B cell (primary cell): ENCODE measurements at regions not wholly inside any gene's neighbourhood (a gene's known extent, or its start where the extent isn't known, plus 50 kb on each side); places are given as distances from the start of the nearest gene placed in this dataset.

ENCODE experiments used
- ATAC-seq: fragments of 200-7000 bp; cut with Tn5 transposase; one replicate; pipeline ENCODE4 v1.10.0; 2021; ENCODE audit warnings: low read depth, mild to moderate bottlenecking, moderate number of reproducible peaks, moderate library complexity
- CTCF ChIA-PET: fragments of 350-600 bp; sonication (Branson Sonifier 250); formaldehyde crosslinking; loops from one replicate; lab custom pipeline; 2021; ENCODE audit warnings: antibody characterized with exemption, inconsistent platforms; lab: Charles Lee
- POLR2A ChIA-PET: fragments of 350-600 bp; sonication (Branson Sonifier 250); formaldehyde crosslinking; loops from one replicate; lab custom pipeline; 2021; ENCODE audit warnings: antibody characterized with exemption; lab: Charles Lee
- DNase-seq: peaks from one replicate; pipeline ENCODE4 v3.0.0; 2013
- H2AFZ ChIP-seq: 2 replicates; pipeline ENCODE4 v1.6.1; 2012; ENCODE audit warnings: mild to moderate bottlenecking, low read depth, low read length; ENCODE audit not compliant: insufficient read depth, poor library complexity, severe bottlenecking
- H3K27ac ChIP-seq, 2 donors: 1 replicate in 1 of 2; 2 replicates in 1 of 2; pipeline ENCODE4 v1.5.1; 2012 to 2013; ENCODE audit warnings: low read length in 2 of 2, mild to moderate bottlenecking in 2 of 2, moderate library complexity in 1 of 2
- H3K27me3 ChIP-seq, 4 experiments: fragments of 200-600 bp in 1 of 4; sonication (generic) in 1 of 4; replicated peaks in 1 of 4; 1 replicate in 2 of 4; 2 replicates in 2 of 4; pipeline versions ENCODE4 v1.6.1 to v1.7.0; 2013 to 2016; ENCODE audit warnings: low read length in 3 of 4, mild to moderate bottlenecking in 2 of 4, mixed read lengths in 1 of 4, moderate library complexity in 1 of 4; ENCODE audit not compliant: insufficient read depth in 4 of 4, control insufficient read depth in 3 of 4; ENCODE audit errors: control extremely low read depth in 1 of 4
- H3K36me3 ChIP-seq, 2 experiments: replicated peaks in 1 of 2; 1 replicate in 1 of 2; 2 replicates in 1 of 2; pipeline versions ENCODE4 v1.6.1 to v1.7.1; 2013; ENCODE audit warnings: low read length in 1 of 2; ENCODE audit not compliant: insufficient read depth in 2 of 2, control insufficient read depth in 1 of 2; ENCODE audit errors: control extremely low read depth in 1 of 2, extremely low read depth in 1 of 2
- H3K4me1 ChIP-seq, 2 donors: fragments of 200-600 bp in 1 of 2; sonication (generic) in 1 of 2; 1 replicate in 1 of 2; 2 replicates in 1 of 2; pipeline versions ENCODE4 v1.5.1 to v1.6.1; 2013 to 2017; ENCODE audit warnings: low read length in 2 of 2; ENCODE audit not compliant: control insufficient read depth in 2 of 2, insufficient read depth in 2 of 2
- H3K4me2 ChIP-seq: replicated peaks from 2 replicates; pipeline ENCODE3; 2012; ENCODE audit warnings: mild to moderate bottlenecking, low read depth, low read length; ENCODE audit not compliant: poor library complexity, severe bottlenecking
- H3K4me3 ChIP-seq, 5 experiments: fragments of 200-600 bp in 1 of 5; sonication (generic) in 1 of 5; 1 replicate in 3 of 5; 2 replicates in 2 of 5; pipeline versions ENCODE4 v1.5.1 to v1.7.0; 2011 to 2016; ENCODE audit warnings: low read length in 4 of 5, mild to moderate bottlenecking in 4 of 5, low read depth in 2 of 5, control low read depth in 1 of 5, moderate library complexity in 1 of 5; ENCODE audit not compliant: insufficient read depth in 1 of 5; ENCODE audit errors: control extremely low read depth in 1 of 5, extremely low read depth in 1 of 5
- H3K79me2 ChIP-seq: fragments of 200-600 bp; sonication (generic); one replicate; pipeline ENCODE4 v1.6.0; 2016; ENCODE audit warnings: low read length; ENCODE audit not compliant: control insufficient read depth, insufficient read depth
- H3K9ac ChIP-seq: fragments of 200-600 bp; sonication (generic); 2 replicates; pipeline ENCODE4 v1.6.1; 2017; ENCODE audit warnings: mild to moderate bottlenecking, low read length, moderate library complexity
- H3K9me3 ChIP-seq, 3 donors: one replicate each; pipeline versions ENCODE4 v1.6.1 to v1.7.1; 2013; ENCODE audit warnings: low read length in 2 of 3; ENCODE audit not compliant: control insufficient read depth in 2 of 3, insufficient read depth in 1 of 3; ENCODE audit errors: control extremely low read depth in 1 of 3
- H4K20me1 ChIP-seq: 2 replicates; pipeline ENCODE4 v1.6.0; 2012; ENCODE audit warnings: mild to moderate bottlenecking, low read length; ENCODE audit not compliant: insufficient read depth, control insufficient read depth, poor library complexity, severe bottlenecking
- H3K27ac Mint-ChIP-seq: one replicate; pipeline ENCODE4 v1.8.0; 2021; ENCODE audit warnings: mixed read lengths
- H3K27me3 Mint-ChIP-seq: one replicate; pipeline ENCODE4 v1.8.0; 2021; ENCODE audit warnings: mixed read lengths
- H3K4me1 Mint-ChIP-seq: one replicate; pipeline ENCODE4 v1.8.0; 2021; ENCODE audit warnings: mixed read lengths
- H3K4me3 Mint-ChIP-seq: one replicate; pipeline ENCODE4 v1.8.0; 2021; ENCODE audit warnings: mixed read lengths
- H3K9me3 Mint-ChIP-seq: one replicate; pipeline ENCODE4 v1.8.0; 2022; ENCODE audit warnings: mixed read lengths; ENCODE audit not compliant: insufficient read depth
- EZH2 ChIP-seq: IDR thresholded peaks from 2 replicates; pipeline ENCODE4 v1.6.1; 2012; ENCODE audit warnings: borderline replicate concordance, low read depth, mild to moderate bottlenecking, moderate library complexity, low read length; ENCODE audit not compliant: insufficient read depth, poor library complexity, severe bottlenecking
- WGBS: methylation state at CpG from one replicate; pipeline ENCODE4 v1.1.5; 2013; ENCODE audit warnings: missing lambda C conversion rate; ENCODE audit not compliant: insufficient coverage; 5-methylcytosine and 5-hydroxymethylcytosine counted together
- intact Hi-C: fragments of 100-400 bp; cut with micrococcal nuclease; formaldehyde crosslinking; loops from one replicate; pipeline ENCODE4 v1.10.0; 2022
- TF ChIP-seq, protein P1 (sequence below): fragments of 200-600 bp; IDR thresholded peaks from one replicate; pipeline ENCODE4 v1.8.0; 2022; ENCODE audit warnings: antibody characterized with exemption, mild to moderate bottlenecking

DNA sequence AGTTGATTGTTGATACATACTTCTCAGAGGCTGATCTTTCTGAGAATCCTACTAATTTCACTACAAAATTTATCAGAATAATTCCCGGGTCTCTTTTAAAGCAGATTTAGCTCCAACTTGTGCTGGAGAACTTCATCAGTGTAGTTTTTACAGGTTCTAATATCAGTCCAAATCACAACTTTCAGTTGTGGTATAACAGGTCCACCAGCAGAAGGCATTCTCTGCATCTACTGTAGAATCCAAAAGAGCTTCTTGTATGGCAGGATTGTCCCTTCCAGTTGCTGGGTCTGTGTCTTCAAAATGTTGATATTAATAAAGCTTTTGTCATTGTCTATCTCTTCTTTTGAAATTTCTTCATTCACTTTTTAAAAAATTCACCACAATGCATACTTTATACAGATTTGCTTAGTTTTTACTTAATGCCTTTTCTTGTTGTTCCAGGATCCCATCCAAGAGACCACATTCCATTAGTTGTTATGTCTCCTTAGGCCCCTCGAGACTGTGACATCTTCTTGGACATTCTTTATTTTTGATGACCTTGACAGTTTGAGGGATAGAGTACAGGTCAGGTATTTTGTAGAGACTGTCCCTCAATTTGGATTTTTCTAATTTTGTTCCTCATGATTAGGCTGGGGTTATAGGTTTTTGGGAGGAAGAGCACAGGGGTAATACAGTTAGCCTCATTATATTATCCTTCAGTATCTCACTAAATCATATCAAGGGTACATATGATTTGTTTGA lies 490.5 kb upstream of the MEX3C start:
- no peak for ATAC-seq
- DNase-seq, result no peak
- TF ChIP-seq EZH2, result no peak
- TF ChIP-seq, protein P1, sequence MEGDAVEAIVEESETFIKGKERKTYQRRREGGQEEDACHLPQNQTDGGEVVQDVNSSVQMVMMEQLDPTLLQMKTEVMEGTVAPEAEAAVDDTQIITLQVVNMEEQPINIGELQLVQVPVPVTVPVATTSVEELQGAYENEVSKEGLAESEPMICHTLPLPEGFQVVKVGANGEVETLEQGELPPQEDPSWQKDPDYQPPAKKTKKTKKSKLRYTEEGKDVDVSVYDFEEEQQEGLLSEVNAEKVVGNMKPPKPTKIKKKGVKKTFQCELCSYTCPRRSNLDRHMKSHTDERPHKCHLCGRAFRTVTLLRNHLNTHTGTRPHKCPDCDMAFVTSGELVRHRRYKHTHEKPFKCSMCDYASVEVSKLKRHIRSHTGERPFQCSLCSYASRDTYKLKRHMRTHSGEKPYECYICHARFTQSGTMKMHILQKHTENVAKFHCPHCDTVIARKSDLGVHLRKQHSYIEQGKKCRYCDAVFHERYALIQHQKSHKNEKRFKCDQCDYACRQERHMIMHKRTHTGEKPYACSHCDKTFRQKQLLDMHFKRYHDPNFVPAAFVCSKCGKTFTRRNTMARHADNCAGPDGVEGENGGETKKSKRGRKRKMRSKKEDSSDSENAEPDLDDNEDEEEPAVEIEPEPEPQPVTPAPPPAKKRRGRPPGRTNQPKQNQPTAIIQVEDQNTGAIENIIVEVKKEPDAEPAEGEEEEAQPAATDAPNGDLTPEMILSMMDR, result no peak
- Mint-ChIP-seq H3K27ac (no peak overlapping the region), H3K9me3 (no peaks in the 10 kb centered on the region), H3K4me1 (no peaks in the 10 kb centered on the region), H3K4me3 (no peak overlapping the region), H3K27me3 (no peaks in the 10 kb centered on the region)
- Histone ChIP-seq H3K4me3 (no peak overlapping the region), H3K27me3 (no peaks in the 10 kb centered on the region), H3K27ac (no peak overlapping the region), H3K79me2 (no peaks in the 10 kb centered on the region), H4K20me1 (no peaks in the 10 kb centered on the region), H3K4me2 (no peak overlapping the region), H3K9ac (no peak overlapping the region), H3K9me3 (no peaks in the 10 kb centered on the region), H3K36me3 (no peaks in the 10 kb centered on the region), H3K4me1 (no peaks in the 10 kb centered on the region), H2AFZ (no peak overlapping the region)
- ChIA-PET POLR2A (no interaction called here), CTCF (no interaction called here)
- intact Hi-C loops, result no loop called here
- no CpG with 5 or more reads among the region's 2 CpGs for WGBS

- H3K79me2 ChIP-seq, result no peaks in the 10 kb centered on the region
- ChIA-PET POLR2A (no interaction called here), CTCF (no interaction called here)
- H4K20me1 ChIP-seq, result no peaks in the 10 kb centered on the region
- H3K9ac ChIP-seq, result no peak overlapping the region
- no peak for ATAC-seq
- H3K4me1 Mint-ChIP-seq, result no peaks in the 10 kb centered on the region
- H3K9me3 Mint-ChIP-seq, result no peaks in the 10 kb centered on the region
- no peaks in the 10 kb centered on the region for H3K27me3 Mint-ChIP-seq
- 88% methylated on average over 2 of the region's 2 CpGs for WGBS
- H3K36me3 ChIP-seq, result no peaks in the 10 kb centered on the region
- TF ChIP-seq, protein P1, result no peak
- no peak for TF ChIP-seq EZH2
- H3K4me2 ChIP-seq, result no peak overlapping the region
- peaks cover 0 to 3% (median 0%) of the 10 kb centered on the region in 3 donors for H3K9me3 ChIP-seq
- no peaks in the 10 kb centered on the region for H3K4me1 ChIP-seq
- intact Hi-C loops, result no loop called here
- no peak overlapping the region for H3K27ac ChIP-seq
- H3K4me3 Mint-ChIP-seq, result no peak overlapping the region
- no peak for DNase-seq
- no peak overlapping the region for H3K27ac Mint-ChIP-seq
- H3K27me3 ChIP-seq, result no peaks in the 10 kb centered on the region
- no peak overlapping the region for H3K4me3 ChIP-seq
- H2AFZ ChIP-seq, result no peak overlapping the region
Observed at GRCh38 chr18:51692612-51693011, 495.1 kb upstream of the MEX3C start.
